ENCODE measurements at regions not wholly inside any gene's neighbourhood (a gene's known extent, or its start where the extent isn't known, plus 50 kb on each side); places are given as distances from the start of the nearest gene placed in this dataset.
"Not testable (repeated sequence)": the region's sequence is repeated elsewhere in the genome, so short reads cannot be mapped to it uniquely, and the experiment has no call there.

DNA sequence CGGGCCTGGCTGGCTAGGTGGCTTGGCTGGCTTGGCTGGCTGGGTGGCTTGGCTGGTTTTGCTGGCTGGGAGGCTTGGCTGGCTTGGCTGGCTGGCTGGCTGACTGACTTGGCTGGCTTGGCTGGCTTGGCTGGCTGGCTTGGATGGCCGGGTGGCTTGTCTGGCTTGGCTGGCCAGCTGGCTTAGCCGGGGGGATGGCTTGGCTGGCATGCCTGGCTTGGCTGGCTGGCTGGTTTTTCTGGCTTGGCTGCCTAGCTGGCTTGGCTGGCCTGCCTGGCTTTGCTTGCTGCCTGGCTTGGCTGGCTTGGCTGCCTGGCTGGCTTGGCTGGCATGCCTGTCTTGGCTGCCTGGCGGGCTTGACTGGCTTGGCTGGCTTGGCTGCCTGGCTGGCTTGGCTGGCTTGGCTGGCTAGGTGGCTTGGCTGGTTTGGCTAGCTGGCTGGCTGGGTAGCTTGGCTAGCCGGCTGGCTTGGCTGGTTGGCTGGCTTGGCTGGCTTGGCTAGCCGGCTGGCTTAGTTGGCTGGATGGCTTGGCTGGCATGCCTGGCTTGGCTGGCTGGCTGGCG lies 2829.6 kb downstream of the RPIA start:
- not testable (repeated sequence) for DNase-seq (ENCODE audit: low read depth in 4 of 4, low spot score in 3 of 4)

DNA sequence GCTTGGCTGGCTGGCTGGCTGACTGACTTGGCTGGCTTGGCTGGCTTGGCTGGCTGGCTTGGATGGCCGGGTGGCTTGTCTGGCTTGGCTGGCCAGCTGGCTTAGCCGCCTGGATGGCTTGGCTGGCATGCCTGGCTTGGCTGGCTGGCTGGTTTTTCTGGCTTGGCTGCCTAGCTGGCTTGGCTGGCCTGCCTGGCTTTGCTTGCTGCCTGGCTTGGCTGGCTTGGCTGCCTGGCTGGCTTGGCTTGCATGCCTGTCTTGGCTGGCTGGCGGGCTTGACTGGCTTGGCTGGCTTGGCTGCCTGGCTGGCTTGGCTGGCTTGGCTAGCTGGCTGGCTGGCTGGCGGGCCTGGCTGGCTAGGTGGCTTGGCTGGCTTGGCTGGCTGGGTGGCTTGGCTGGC lies 2830.5 kb downstream of the RPIA start:
- DNase-seq (ENCODE audit: low read depth in 4 of 4, low spot score in 3 of 4): not testable (repeated sequence)

DNA sequence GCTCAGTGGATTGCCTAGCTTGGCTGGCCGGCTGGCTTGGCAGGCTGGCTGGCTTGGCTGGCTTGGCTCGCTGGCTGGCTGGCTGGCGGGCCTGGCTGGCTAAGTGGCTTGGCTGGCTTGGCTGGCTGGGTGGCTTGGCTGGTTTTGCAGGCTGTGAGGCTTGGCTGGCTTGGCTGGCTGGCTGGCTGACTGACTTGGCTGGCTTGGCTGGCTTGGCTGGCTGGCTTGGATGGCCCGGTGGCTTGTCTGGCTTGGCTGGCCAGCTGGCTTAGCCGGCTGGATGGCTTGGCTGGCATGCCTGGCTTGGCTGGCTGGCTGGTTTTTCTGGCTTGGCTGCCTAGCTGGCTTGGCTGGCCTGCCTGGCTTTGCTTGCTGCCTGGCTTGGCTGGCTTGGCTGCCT lies 2831.4 kb downstream of the RPIA start:
- DNase-seq (ENCODE audit: low read depth in 4 of 4, low spot score in 3 of 4): not testable (repeated sequence)

DNA sequence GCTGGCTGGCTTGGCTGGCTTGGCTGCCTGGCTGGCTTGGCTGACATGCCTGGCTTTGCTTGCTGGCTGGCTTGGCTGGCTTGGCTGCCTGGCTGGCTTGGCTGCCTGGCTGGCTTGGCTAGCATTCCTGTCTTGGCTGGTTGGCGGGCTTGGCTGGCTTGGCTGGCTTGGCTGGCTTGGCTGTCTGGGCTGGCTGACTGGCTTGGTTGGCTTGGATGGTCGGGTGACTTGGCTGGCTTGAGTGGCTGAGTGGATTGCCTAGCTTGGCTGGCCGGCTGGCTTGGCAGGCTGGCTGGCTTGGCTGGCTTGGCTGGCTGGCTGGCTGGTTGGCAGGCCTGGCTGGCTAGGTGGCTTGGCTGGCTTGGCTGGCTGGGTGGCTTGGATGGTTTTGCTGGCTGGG lies 2832.3 kb downstream of the RPIA start:
- DNase-seq (ENCODE audit: low read depth in 4 of 4, low spot score in 3 of 4): not testable (repeated sequence)

DNA sequence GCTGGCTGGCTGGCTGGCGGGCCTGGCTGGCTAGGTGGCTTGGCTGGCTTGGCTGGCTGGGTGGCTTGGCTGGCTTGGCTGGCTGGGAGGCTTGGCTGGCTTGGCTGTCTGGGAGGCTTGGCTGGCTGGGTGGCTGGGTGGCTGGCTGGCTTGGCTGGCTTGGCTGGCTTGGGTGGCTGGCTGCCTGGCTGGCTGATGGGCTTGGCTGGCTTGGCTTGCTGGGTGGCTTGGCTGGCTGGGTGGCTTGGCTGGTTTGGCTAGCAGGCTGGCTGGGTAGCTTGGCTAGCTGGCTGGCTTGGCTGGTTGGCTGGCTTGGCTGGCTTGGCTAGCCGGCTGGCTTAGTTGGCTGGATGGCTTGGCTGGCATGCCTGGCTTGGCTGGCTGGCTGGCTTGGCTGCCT lies 2834.1 kb downstream of the RPIA start:
- not testable (repeated sequence) for DNase-seq (ENCODE audit: low read depth in 4 of 4, low spot score in 3 of 4)

DNA sequence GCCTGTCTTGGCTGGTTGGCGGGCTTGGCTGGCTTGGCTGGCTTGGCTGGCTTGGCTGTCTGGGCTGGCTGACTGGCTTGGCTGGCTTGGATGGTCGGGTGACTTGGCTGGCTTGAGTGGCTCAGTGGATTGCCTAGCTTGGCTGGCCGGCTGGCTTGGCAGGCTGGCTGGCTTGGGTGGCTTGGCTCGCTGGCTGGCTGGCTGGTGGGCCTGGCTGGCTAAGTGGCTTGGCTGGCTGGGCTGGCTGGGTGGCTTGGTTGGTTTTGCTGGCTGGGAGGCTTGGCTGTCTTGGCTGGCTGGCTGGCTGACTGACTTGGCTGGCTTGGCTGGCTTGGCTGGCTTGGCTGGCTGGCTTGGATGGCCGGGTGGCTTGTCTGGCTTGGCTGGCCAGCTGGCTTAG lies 2834.6 kb downstream of the RPIA start:
- not testable (repeated sequence) for DNase-seq (ENCODE audit: low read depth in 4 of 4, low spot score in 3 of 4)

DNA sequence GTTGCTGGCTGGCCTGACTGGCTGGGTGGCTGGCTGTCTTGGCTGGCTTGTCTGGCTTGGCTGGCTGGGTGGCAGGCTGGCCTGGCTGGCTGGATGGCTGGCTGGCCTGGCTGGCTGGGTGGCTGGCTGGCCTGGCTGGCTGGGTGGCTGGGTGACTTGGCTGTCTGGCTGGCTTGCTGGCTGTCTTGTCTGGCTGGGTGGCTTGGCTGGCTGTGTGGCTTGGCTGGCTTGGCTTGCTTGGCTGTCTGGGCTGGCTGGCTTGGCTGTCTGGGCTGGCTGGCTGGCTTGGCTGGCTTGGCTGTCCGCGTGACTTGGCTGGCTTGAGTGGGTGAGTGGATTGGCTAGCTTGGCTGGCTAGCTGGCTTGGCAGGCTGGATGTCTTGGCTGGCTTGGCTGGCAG lies 2835.6 kb downstream of the RPIA start:
- not testable (repeated sequence) for DNase-seq (ENCODE audit: low read depth in 4 of 4, low spot score in 3 of 4)

DNA sequence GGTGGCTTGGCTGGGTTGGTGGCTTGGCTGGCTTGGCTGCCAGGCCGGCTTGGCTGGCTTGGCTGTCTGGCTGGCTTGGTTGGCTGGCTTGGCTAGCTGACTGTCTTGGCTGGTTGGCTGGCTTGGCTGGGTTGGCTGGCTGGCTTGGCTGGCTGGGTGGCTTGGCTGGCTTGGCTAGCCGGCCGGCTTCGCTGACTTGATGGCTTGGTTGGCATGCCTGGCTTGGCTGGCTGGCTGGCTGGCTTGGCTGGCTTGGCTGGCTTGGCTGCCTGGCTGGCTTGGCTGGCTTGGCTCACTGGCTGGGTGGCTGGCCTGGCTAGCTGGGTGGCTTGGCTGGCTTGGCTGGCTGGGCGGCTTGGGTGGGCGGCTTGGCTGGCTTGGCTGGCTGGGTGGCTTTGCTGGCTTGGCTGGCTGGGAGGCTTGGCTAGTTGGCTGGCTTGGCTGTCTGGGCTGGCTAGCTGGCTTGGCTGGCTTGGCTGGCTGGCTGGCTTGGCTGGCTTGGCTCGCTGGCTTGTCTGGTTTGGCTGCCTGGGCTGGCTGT lies 2836.1 kb downstream of the RPIA start:
- DNase-seq (ENCODE audit: low read depth in 4 of 4, low spot score in 3 of 4): not testable (repeated sequence)

DNA sequence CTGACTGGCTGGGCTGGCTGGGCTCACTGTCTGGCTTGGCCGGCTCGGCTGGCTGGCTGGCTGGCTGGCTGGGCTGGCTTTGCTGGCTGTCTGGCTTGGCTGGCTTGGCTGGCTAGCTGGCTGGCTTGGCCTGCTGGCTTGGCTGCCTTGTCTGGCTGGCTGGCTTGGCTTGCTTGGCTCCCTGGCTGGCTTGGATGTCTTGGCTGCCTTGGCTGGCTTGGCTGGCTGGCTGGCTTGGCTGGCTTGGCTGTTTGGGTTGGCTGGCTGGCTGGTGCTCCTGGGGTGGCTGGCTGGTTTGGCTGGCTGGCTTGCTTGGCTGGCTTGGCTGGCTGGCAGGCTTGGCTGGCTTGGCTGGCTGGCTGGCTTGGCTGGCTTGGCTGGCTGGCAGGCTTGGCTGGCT lies 2836.9 kb downstream of the RPIA start:
- DNase-seq (ENCODE audit: low read depth in 4 of 4, low spot score in 3 of 4): not testable (repeated sequence)

DNA sequence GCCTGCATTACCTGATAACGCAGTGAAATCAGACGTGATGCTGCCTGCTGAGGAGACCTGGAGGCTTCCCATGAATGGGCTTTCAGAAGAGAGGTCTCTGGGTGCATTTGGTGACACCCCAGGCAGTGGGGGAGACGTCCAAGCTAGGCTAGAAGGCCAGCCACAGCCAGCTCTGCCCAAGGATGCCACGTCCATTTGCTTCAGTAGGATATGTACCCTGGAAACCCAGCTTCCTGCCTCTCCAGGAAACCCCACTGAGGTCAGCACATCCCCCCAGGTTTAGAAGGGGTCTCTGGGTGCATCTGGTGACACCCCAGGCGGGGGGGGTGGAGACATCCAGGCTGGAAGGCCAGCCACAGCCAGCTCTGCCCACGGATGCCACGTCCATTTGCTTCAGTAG lies 2844.6 kb downstream of the RPIA start:
- DNase-seq (ENCODE audit: low read depth in 4 of 4, low spot score in 3 of 4): not testable (repeated sequence)

DNA sequence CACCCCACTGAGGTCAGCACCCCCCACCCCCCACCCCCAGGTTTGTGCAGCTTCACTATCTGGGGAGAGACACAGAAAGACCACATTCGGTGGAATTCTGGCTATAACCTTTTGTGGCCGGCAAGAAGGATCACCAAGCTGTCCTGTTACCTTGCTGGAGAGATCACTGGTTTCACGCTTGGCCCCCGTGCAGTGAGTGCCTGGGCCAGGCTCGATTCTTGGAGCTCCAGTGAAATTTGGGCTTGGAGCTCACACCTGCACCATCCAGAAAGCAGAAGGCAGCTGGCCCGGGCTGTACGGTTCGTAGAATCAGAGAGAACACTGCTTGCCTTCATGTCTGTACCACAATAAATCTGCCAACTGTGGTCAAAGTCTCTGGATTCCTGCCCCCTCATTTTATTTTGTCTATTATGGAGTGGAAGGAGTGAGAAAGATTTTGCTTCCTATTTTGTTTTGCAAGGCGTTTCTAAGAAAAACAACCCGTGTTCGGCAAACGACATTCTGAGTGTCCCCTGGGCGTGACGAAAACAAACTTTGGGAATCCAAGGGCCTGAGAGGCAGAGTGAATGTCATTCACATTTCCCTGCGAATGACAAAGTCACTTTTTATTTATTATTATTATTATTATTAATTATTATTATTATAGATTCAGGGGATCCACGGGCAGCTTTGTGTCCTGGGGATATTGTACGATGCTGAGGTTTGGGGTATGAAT lies 2845.2 kb downstream of the RPIA start:
- DNase-seq (ENCODE audit: low read depth in 4 of 4, low spot score in 3 of 4): not testable (repeated sequence)

DNA sequence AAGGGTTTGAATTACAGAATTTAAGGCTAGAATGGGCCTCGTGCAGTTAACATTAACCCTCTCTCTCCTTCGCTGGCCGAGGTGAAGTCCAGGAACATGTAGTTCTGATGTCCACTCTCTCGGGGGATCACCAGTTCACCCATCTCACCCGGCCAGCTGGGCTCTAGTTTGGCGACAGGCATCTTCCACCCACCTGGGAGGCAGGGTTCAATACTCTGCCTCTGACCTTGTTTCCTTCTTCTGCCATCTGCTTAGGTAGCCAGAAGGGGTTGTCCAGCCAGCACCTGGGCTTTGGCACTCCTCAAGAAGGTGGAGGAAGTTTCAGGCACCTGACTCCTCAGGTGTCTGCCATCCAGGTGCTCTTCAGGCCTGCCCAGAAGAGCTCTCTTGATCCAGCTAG lies 2857.8 kb downstream of the RPIA start:
- DNase-seq (ENCODE audit: low read depth in 4 of 4, low spot score in 3 of 4): not testable (repeated sequence)

DNA sequence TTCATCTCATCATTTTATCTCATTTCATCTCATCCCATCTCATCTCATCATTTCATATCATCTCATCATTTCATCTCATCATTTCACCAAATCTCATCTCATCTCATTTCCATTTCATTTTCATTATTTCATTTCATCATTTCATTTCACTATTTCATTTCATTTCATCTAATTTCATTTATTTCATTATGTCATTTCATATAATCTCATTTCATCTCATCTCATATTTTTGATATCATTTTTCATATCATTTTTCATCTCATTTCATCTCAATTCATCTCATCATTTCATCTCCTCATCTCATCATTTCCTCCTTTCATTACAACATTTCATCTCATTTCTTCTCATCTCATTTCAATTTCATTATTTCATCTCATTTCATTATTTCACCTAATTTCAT lies 2866.8 kb downstream of the RPIA start:
- DNase-seq (ENCODE audit: low read depth in 4 of 4, low spot score in 3 of 4): not testable (repeated sequence)

DNA sequence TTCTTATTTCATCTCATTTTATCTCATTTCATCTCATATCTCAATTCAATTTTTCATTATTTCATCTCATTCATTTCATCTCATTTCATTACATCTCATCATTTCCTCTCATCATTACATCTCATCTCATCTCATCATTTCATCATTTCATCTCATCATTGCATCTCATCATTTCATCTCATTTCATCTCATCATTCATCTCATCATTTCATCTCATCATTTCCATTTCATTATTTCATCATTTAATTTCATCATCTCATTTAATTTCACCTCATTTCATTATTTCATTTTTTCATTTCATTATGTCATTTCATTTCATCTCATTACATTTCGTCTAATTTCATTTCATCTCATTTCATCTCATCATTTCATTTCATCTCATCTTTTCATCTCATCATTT lies 2867.8 kb downstream of the RPIA start:
- DNase-seq (ENCODE audit: low read depth in 4 of 4, low spot score in 3 of 4): not testable (repeated sequence)

DNA sequence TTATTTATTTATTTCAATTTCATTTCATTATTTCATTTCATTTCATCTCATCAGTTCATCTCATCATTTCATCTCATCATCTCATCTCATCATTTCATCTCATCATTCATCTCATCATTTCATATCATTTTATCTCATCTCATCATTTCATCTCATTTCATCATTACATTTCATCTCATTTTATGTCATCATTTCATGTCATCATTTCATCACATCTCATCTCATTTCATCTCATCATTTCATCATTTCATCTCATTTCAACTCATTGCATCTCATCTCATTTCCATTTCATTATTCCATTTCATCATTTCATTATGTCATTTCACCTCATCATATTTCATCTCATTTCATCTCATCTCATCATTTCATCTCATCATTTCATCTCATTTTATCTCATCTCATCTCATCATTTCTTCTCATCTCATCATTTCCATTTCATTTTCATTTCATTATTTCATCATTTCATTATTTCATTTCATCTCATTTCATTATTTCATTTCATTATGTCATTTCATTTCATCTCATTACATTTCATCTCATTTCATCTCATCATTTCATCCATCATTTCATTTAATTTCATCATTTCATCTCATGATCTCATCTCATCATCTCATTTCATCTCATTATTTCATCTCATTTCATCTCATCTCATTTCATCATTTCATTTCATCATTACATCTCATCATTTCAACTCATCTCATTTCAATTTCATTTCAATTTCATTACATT lies 2868.6 kb downstream of the RPIA start:
- DNase-seq (ENCODE audit: low read depth in 4 of 4, low spot score in 3 of 4): not testable (repeated sequence)

DNA sequence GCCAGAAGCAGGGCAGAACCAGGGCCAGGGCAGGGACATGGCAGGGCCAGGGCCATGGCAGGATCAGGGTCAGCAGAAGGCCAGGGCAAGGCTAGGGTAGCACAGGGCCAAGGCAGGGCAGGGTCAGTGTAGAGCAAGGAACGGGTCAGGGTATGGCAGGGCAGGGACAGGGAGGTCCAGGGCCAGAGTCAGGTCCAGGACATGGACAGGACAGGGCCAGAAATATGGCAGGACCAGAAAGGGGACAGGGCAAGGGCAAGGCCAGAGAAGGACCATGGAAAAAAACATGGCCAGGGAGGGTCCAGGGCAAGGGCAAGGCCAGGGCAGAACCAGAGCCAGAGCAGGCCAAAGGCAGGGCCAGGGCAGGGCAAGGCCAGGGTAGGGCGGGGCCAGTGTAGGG lies 2870.7 kb downstream of the RPIA start:
- not testable (repeated sequence) for DNase-seq (ENCODE audit: low read depth in 4 of 4, low spot score in 3 of 4)

DNA sequence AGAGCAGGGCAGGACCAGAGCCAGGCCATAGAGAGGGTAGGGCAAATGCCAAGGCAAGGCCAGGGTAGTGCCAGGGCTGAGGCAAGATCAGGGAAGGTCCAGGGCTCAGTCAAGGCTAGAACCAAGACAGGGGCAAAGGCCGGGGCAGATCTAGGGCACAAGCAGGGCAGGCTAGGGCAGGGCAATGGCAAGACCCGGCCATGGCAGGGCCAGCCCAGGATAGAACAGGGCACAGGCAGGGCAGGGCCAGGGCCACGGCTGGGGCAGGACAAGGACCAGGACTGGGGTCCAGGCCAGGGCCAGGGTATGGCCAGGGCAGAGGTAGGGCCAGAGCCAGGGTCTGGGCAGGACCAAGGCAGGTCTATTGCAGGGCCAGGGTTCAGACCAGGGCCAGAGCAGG lies 2873.2 kb downstream of the RPIA start:
- DNase-seq (ENCODE audit: low read depth in 4 of 4, low spot score in 3 of 4): not testable (repeated sequence)

DNA sequence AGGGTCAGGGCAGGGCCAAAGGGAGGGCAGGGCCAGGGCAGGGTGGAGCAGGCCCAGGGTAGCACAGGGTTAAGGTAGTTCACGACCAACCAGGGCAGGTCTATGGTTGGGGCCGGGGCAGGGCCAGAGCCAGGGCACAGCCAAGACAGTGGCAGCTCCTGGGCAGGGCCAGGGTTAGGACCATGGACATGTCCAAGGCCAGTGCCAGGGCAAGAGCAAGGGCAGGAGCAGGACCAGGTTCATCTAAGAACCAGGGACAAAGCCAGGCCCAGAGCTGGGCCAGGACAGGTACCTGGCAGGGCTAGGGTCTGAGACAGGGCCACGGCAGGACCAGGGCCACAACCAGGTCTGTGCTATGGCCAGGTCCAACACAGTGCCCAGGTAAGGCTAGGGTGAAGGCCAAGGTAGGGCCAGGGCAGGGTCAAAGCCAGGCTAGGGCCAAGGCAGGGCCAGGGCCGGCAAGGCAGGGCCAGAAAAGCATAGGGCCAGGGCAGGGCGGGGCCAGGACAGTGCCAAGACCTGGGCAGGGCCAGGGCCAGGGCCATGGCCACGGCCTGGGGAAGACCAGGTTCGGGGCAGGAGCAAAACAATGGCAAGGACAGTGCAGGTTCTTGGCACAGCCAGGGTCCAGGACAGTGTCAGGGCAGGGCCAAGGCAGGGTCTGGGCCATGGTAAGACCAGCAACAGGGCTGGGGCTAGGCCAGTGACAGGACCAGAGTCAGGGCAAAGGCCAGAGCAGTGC lies 2874.4 kb downstream of the RPIA start:
- not testable (repeated sequence) for DNase-seq (ENCODE audit: low read depth in 4 of 4, low spot score in 3 of 4)

DNA sequence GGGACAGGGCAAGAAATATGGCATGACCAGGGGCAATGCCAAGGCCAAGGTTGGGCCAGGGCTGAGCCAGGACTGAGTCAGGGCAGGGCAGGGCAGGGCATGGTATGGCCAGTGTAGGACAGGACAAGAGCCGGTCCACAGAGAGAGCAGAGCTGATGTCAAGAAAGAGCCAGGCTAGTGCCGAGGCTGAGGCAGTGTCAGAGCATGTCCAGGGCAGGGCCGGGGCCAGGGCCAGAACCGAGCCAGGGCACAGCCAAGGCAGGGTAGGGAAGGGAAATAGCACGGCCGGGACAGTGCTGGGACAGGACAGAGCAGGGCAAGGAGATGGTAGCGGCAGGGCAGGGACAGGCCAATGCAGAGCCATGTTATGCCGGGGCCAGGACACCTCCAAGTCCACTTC lies 2875.1 kb downstream of the RPIA start:
- DNase-seq (ENCODE audit: low read depth in 4 of 4, low spot score in 3 of 4): not testable (repeated sequence)

DNA sequence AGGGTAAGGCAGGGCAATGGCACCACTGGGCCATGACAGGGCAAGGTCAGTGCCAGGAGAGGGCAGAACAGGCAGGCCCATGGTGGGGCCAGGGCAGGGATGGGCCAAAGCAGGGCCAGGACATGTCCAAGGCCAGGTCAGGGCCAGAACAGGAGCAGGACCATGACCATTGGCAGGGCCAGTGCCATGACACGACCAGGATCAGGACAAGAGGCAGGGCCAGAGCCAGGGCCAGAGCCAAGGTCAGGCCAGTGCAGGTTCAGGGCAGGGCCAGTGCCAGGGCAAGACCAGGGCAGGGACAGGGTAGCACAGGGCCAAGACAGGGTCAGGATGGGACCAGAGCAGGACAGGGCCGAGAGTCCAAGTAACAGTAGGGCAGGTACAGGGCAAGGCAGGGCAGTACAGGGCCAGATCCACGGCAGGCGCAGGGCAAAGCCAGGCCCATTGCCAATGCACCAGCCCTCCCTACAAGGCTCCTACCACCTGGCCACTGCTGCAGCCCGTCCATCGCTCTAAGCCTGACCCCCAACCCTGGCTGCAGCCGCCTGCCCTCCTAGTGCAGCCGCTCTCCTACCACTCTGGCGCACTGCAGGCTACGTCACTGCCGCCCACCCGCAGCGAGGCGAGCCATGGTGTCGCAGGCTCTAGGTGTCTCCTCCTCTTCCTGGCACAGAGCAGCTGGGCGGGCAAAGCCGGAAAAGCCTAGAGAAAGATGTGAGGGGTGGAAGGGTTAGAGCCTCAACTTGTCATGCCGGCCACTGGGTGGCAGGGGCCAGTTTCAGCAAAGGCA lies 2876.3 kb downstream of the RPIA start:
- DNase-seq (ENCODE audit: low read depth in 4 of 4, low spot score in 3 of 4): not testable (repeated sequence)
